ENCODE measurements at regions not wholly inside any gene's neighbourhood (a gene's known extent, or its start where the extent isn't known, plus 50 kb on each side); places are given as distances from the start of the nearest gene placed in this dataset.
A peak's percentile ranks its signal among the peaks of the same experiment; 100 is the strongest.

GRCh38 chr14:22433069-22433468 is 156.0 kb downstream of the DAD1 start:
- no peak for DNase-seq (ENCODE audit: low read depth, low spot score)
- ChIA-PET CTCF (interaction anchor here (0.7 to 3.8 kb wide), 7 partner anchors 12 to 124 kb away, joined by 3 to 14 read pairs (median 4); no protein-coding TSS in a partner anchor), POLR2A (interaction anchor here (0.6 kb wide), 2 partner anchors 15 to 400 kb away, joined by 3 read pairs; no protein-coding TSS in a partner anchor)

GRCh38 chr14:22432348-22432976 is 156.6 kb downstream of the DAD1 start:
- H3K4me3 ChIP-seq (ENCODE audit: low read depth, low read length): no peak overlapping the region
- DNase-seq (ENCODE audit: low read depth, low spot score): peak; percentile 81
- POLR2A ChIA-PET: no interaction called here
- no peak for TF ChIP-seq CTCF (IDR thresholded peaks at IDR 0.05; ENCODE audit: insufficient read depth, low read length, missing control alignments)
- CTCF ChIA-PET: interaction anchor here (1.0 to 3.8 kb wide), 6 partner anchors 12 to 124 kb away, joined by 3 to 14 read pairs (median 4); no protein-coding TSS in a partner anchor

More at GRCh38 chr14:22433069-22433468, 156.0 kb downstream of the DAD1 start:
- TF ChIP-seq CTCF (IDR thresholded peaks at IDR 0.05; ENCODE audit: insufficient read depth, low read length, missing control alignments): no peak
- no peak overlapping the region for H3K4me3 ChIP-seq (ENCODE audit: low read depth, low read length)

GRCh38 chr14:22429546-22430294 is 159.3 kb downstream of the DAD1 start:
- CTCF ChIA-PET: interaction anchor here (0.8 to 3.8 kb wide), 2 partner anchors 9 to 38 kb away, joined by 4 to 14 read pairs; no protein-coding TSS in a partner anchor
- no peak for DNase-seq (ENCODE audit: low read depth, low spot score)
- H3K4me3 ChIP-seq (ENCODE audit: low read depth, low read length): no peak overlapping the region
- TF ChIP-seq CTCF (IDR thresholded peaks at IDR 0.05; ENCODE audit: insufficient read depth, low read length, missing control alignments): no peak
- POLR2A ChIA-PET: no interaction called here

- no peak overlapping the region for H3K4me3 ChIP-seq (ENCODE audit: low read depth, low read length)
- no peak for TF ChIP-seq CTCF (IDR thresholded peaks at IDR 0.05; ENCODE audit: insufficient read depth, low read length, missing control alignments)
- ChIA-PET POLR2A (no interaction called here), CTCF (interaction anchor here (0.5 to 1.1 kb wide), 3 partner anchors 29 to 336 kb away, joined by 3 read pairs; no protein-coding TSS in a partner anchor)
- no peak for DNase-seq (ENCODE audit: low read depth, low spot score)
Observed at GRCh38 chr14:22428700-22429291, 160.2 kb downstream of the DAD1 start.

GRCh38 chr14:22427771-22428231 is 161.2 kb downstream of the DAD1 start:
- ChIA-PET POLR2A (no interaction called here), CTCF (interaction anchor here (0.6 to 1.3 kb wide), 3 partner anchors 28 to 48 kb away, joined by 3 to 5 read pairs (median 3); no protein-coding TSS in a partner anchor)
- H3K4me3 ChIP-seq (ENCODE audit: low read depth, low read length): peak overlapping the region; percentile 42
- no peak for TF ChIP-seq CTCF (IDR thresholded peaks at IDR 0.05; ENCODE audit: insufficient read depth, low read length, missing control alignments)
- DNase-seq (ENCODE audit: low read depth, low spot score): no peak
